ENCODE measurements at regions not wholly inside any gene's neighbourhood (a gene's known extent, or its start where the extent isn't known, plus 50 kb on each side); places are given as distances from the start of the nearest gene placed in this dataset.
"Not testable (repeated sequence)": the region's sequence is repeated elsewhere in the genome, so short reads cannot be mapped to it uniquely, and the experiment has no call there.

- TF ChIP-seq CTCF (IDR thresholded peaks at IDR 0.05 in 8 of 11, conservative IDR thresholded peaks at IDR 0.05 in 3 of 11); POLR2A (IDR thresholded peaks at IDR 0.05); POLR2AphosphoS5 (IDR thresholded peaks at IDR 0.05): not testable (repeated sequence)
These were observed 173.1 kb upstream of the CCZ1B start for GRCh38 chr7:6999067-6999666.
